ENCODE measurements at regions not wholly inside any gene's neighbourhood (a gene's known extent, or its start where the extent isn't known, plus 50 kb on each side); places are given as distances from the start of the nearest gene placed in this dataset.

- TF ChIP-seq CTCF (IDR thresholded peaks at IDR 0.05; ENCODE audit: low read length) (no peak), EZH2 (IDR thresholded peaks at IDR 0.05; ENCODE audit: borderline replicate concordance, low read length) (no peak)
Observed at GRCh38 chr1:38600905-38601304, 258.7 kb downstream of the RRAGC start.

Measured in OCI-LY1 (cell line).